A549 (cell line): ENCODE measurements at regions not wholly inside any gene's neighbourhood (a gene's known extent, or its start where the extent isn't known, plus 50 kb on each side); places are given as distances from the start of the nearest gene placed in this dataset.

Source experiments
- ATAC-seq, 2 experiments: fragments of 200-7000 bp in 1 of 2; fragments of >200 bp in 1 of 2; cut with Nextera tagmentation in 1 of 2; cut with Tn5 transposase in 1 of 2; 3 replicates each; pipeline versions ENCODE4 v1.8.0 to v1.9.1; 2018 to 2020; ENCODE audit warnings: mild to moderate bottlenecking in 1 of 2, moderate library complexity in 1 of 2
- CTCF ChIA-PET: fragments of 300-600 bp; sonication (Branson Sonifier 250); formaldehyde crosslinking; extraction: SDS; loops from one replicate; lab custom pipeline; 2021; ENCODE audit warnings: antibody characterized with exemption, inconsistent platforms; lab: Yijun Ruan, JAX
- POLR2A ChIA-PET: fragments of 350-600 bp; formaldehyde crosslinking; extraction: SDS; loops from one replicate; lab custom pipeline; 2021; ENCODE audit warnings: antibody characterized with exemption, inconsistent platforms; lab: Yijun Ruan, JAX
- DNase-seq, 2 experiments: peaks; one replicate each; pipeline versions ENCODE4 v3.0.0 to v3.0.0-alpha.2; 2011 to 2016; ENCODE audit warnings: low read depth in 1 of 2, low spot score in 1 of 2
- FAIRE-seq: peaks from 2 replicates; lab custom pipeline; 2011; peaks lifted over from hg19 to GRCh38; lab: Jason Lieb, UNC
- H3K27ac ChIP-seq, 2 experiments: fragments of >200 bp; sonication (Bioruptor Twin); formaldehyde crosslinking; 3 replicates each; pipeline ENCODE4 v1.5.1; 2016 to 2017
- H3K4me1 ChIP-seq: fragments of >200 bp; sonication (Bioruptor Twin); formaldehyde crosslinking; 3 replicates; pipeline ENCODE4 v1.6.1; 2016
- H3K4me2 ChIP-seq: fragments of >200 bp; sonication (Bioruptor Twin); formaldehyde crosslinking; 3 replicates; pipeline ENCODE4 v1.6.1; 2016
- H3K4me3 ChIP-seq: fragments of >200 bp; sonication (Bioruptor Twin); formaldehyde crosslinking; 3 replicates; pipeline ENCODE4 v1.5.1; 2016
- H3K9me3 ChIP-seq: fragments of >200 bp; sonication (Bioruptor Twin); formaldehyde crosslinking; 3 replicates; pipeline ENCODE4 v1.6.1; 2016
- CBX2 ChIP-seq: fragments of 200-600 bp; sonication (generic); IDR thresholded peaks from 2 replicates; pipeline ENCODE4 v1.6.1; 2016; ENCODE audit warnings: low read depth, mild to moderate bottlenecking, borderline replicate concordance
- CHD2 ChIP-seq: fragments of 150-350 bp; IDR thresholded peaks from 2 replicates; pipeline ENCODE4 v1.6.1; 2014; ENCODE audit warnings: low read length; ENCODE audit not compliant: partially characterized antibody
- EHMT2 ChIP-seq: fragments of 200-600 bp; sonication (generic); IDR thresholded peaks from 2 replicates; pipeline ENCODE4 v1.6.1; 2016; ENCODE audit warnings: antibody characterized with exemption, low read depth, mild to moderate bottlenecking, moderate library complexity
- FOXS1 ChIP-seq: fragments of 250-450 bp; sonication (Bioruptor Pico); IDR thresholded peaks from 2 replicates; pipeline ENCODE4 v1.5.0; 2020; ENCODE audit warnings: mild to moderate bottlenecking, moderate library complexity
- HEYL ChIP-seq: fragments of 250-450 bp; sonication (Bioruptor Pico); IDR thresholded peaks from 2 replicates; pipeline ENCODE4 v1.8.0; 2021; ENCODE audit warnings: mild to moderate bottlenecking, moderate library complexity
- HOXB13 ChIP-seq: fragments of 250-450 bp; sonication (Bioruptor Pico); IDR thresholded peaks from 2 replicates; pipeline ENCODE4 v1.5.0; 2020; ENCODE audit warnings: low read depth, mild to moderate bottlenecking, moderate library complexity
- JUN ChIP-seq, 2 experiments: fragments of >200 bp; sonication (Bioruptor Twin); formaldehyde crosslinking; IDR thresholded peaks; 2 replicates in 1 of 2; 3 replicates in 1 of 2; pipeline ENCODE4 v1.6.1; 2016 to 2017
- JUNB ChIP-seq: fragments of >200 bp; sonication (Bioruptor Twin); formaldehyde crosslinking; IDR thresholded peaks from 2 replicates; pipeline ENCODE4 v1.6.1; 2016
- KDM5A ChIP-seq: fragments of 200-600 bp; sonication (generic); IDR thresholded peaks from 2 replicates; pipeline ENCODE4 v1.6.1; 2016; ENCODE audit warnings: antibody characterized with exemption, mild to moderate bottlenecking
- MAZ ChIP-seq: fragments of 150-350 bp; IDR thresholded peaks from 2 replicates; pipeline ENCODE4 v1.6.1; 2014; ENCODE audit warnings: antibody characterized with exemption, low read depth, low read length, borderline replicate concordance
- PBX3 ChIP-seq: IDR thresholded peaks from 2 replicates; pipeline ENCODE4 v1.6.1; 2012
- PHF8 ChIP-seq: fragments of 200-600 bp; sonication (generic); IDR thresholded peaks from 2 replicates; pipeline ENCODE4 v1.6.1; 2016; ENCODE audit warnings: low read depth, mild to moderate bottlenecking, antibody characterized with exemption, moderate library complexity, borderline replicate concordance
- RAD21 ChIP-seq, 2 experiments: fragments of >200 bp in 1 of 2; sonication (Bioruptor Twin) in 1 of 2; formaldehyde crosslinking in 1 of 2; IDR thresholded peaks in 1 of 2; conservative IDR thresholded peaks in 1 of 2; 2 replicates in 1 of 2; 3 replicates in 1 of 2; pipeline ENCODE4 v1.6.1; 2012 to 2018; ENCODE audit warnings: inconsistent platforms in 1 of 2
- RARB ChIP-seq: fragments of 250-450 bp; sonication (Bioruptor Pico); IDR thresholded peaks from 2 replicates; pipeline ENCODE4 v1.8.0; 2021; ENCODE audit warnings: mild to moderate bottlenecking, moderate library complexity
- RFX5 ChIP-seq: fragments of 450-650 bp; IDR thresholded peaks from 2 replicates; pipeline ENCODE4 v1.7.1; 2014; ENCODE audit warnings: antibody characterized with exemption, mild to moderate bottlenecking, moderate library complexity
- TFCP2L1 ChIP-seq: fragments of 250-450 bp; sonication (Bioruptor Pico); IDR thresholded peaks from 2 replicates; pipeline ENCODE4 v1.5.0; 2021; ENCODE audit warnings: mild to moderate bottlenecking
- TP53 ChIP-seq: fragments of 250-450 bp; sonication (Bioruptor Pico); IDR thresholded peaks from 2 replicates; pipeline ENCODE4 v1.5.0; 2021; ENCODE audit warnings: mild to moderate bottlenecking, moderate library complexity
- USF2 ChIP-seq: fragments of 450-650 bp; IDR thresholded peaks from 2 replicates; pipeline ENCODE4 v1.6.1; 2014; ENCODE audit warnings: antibody characterized with exemption
- ZFP36 ChIP-seq: fragments of 450-650 bp; IDR thresholded peaks from 2 replicates; pipeline ENCODE4 v1.6.1; 2014; ENCODE audit warnings: borderline replicate concordance; ENCODE audit not compliant: partially characterized antibody
- ZSCAN20 ChIP-seq: fragments of 250-450 bp; sonication (Bioruptor Pico); IDR thresholded peaks from 2 replicates; pipeline ENCODE4 v1.8.0; 2022; ENCODE audit warnings: mild to moderate bottlenecking, moderate library complexity
- WGBS: methylation state at CpG from one replicate; pipeline ENCODE4 v1.1.6; 2017; ENCODE audit errors: missing lambda C conversion rate; 5-methylcytosine and 5-hydroxymethylcytosine counted together

GRCh38 chr1:65688848-65689247, 103.8 kb upstream of the PDE4B start:
- DNase-seq (no peak), FAIRE-seq (no peak), ATAC-seq (no peak)
- Histone ChIP-seq H3K4me3 (no peak overlapping the region), H3K4me1 (0 out of 3 replicates have a peak, but pooled peaks cover 3% of the 10 kb centered on the region), H3K27ac (no peak overlapping the region), H3K9me3 (no peaks in the 10 kb centered on the region), H3K4me2 (no peak overlapping the region)
- no peak for TF ChIP-seq FOXS1 (CRISPR knock-in tag)
- no peak for TF ChIP-seq JUN (IDR thresholded peaks at IDR 0.05)
- no peak for TF ChIP-seq EHMT2
- no peak for TF ChIP-seq HOXB13
- no peak for TF ChIP-seq RAD21 (conservative IDR thresholded peaks at IDR 0.05 in 1 of 2, IDR thresholded peaks at IDR 0.05 in 1 of 2)
- no peak for TF ChIP-seq HEYL
- TF ChIP-seq USF2, result no peak
- no peak for TF ChIP-seq MAZ
- no peak for TF ChIP-seq TFCP2L1 (CRISPR knock-in tag)
- TF ChIP-seq CBX2, result no peak
- TF ChIP-seq RFX5, result no peak
- TF ChIP-seq ZFP36, result no peak
- no peak for TF ChIP-seq JUNB
- no peak for TF ChIP-seq KDM5A
- TF ChIP-seq CHD2, result no peak
- 35% methylated on average over 3 of the region's 3 CpGs for WGBS
- ChIA-PET CTCF (interaction anchor here (1.2 to 2.4 kb wide), 8 partner anchors 8 to 626 kb away, joined by 5 to 22 read pairs (median 8); partner anchors contain the start of genes LEPR and LEPROT), POLR2A (no interaction called here)

GRCh38 chr1:65691152-65691900, 101.4 kb upstream of the PDE4B start:
- H3K27ac ChIP-seq, result no peak overlapping the region
- ChIA-PET POLR2A (no interaction called here), CTCF (interaction anchor here (1.2 to 1.6 kb wide), 5 partner anchors 460 to 631 kb away, joined by 3 to 6 read pairs (median 5); no protein-coding TSS in a partner anchor)
- FAIRE-seq, result no peak
- no peak for DNase-seq
- no peak overlapping the region for H3K4me2 ChIP-seq
- 0 out of 3 replicates have a peak, but pooled peaks cover 3% of the 10 kb centered on the region for H3K4me1 ChIP-seq
- TF ChIP-seq PHF8 (no peak), RFX5 (no peak), TP53 (CRISPR knock-in tag) (no peak), RARB (no peak), ZSCAN20 (CRISPR knock-in tag) (no peak)
- H3K9me3 ChIP-seq, result no peaks in the 10 kb centered on the region
- ATAC-seq, result no peak
- 43% methylated on average over 6 of the region's 6 CpGs for WGBS
- H3K4me3 ChIP-seq, result no peak overlapping the region

- Histone ChIP-seq H3K9me3 (no peaks in the 10 kb centered on the region), H3K4me1 (0 out of 3 replicates have a peak, but pooled peaks cover 3% of the 10 kb centered on the region), H3K4me3 (no peak overlapping the region), H3K4me2 (no peak overlapping the region), H3K27ac (no peak overlapping the region)
- WGBS, result 50% methylated on average over 3 of the region's 3 CpGs
- DNase-seq, result no peak
- FAIRE-seq, result no peak
- ChIA-PET POLR2A (no interaction called here), CTCF (interaction anchor here (1.2 to 1.6 kb wide), 4 partner anchors 461 to 632 kb away, joined by 4 to 6 read pairs (median 5); no protein-coding TSS in a partner anchor)
- TF ChIP-seq HOXB13 (no peak), PBX3 (no peak)
- ATAC-seq, result no peak
These were observed 100.7 kb upstream of the PDE4B start for GRCh38 chr1:65691972-65692371.
